BLaER1 treated with 17β-estradiol and CSF1 and Interleukin-3, amounts not matched to agents 10 nM and 100 nM (cell line): ENCODE measurements at regions not wholly inside any gene's neighbourhood (a gene's known extent, or its start where the extent isn't known, plus 50 kb on each side); places are given as distances from the start of the nearest gene placed in this dataset.

ENCODE experiments used
- H3K27ac ChIP-seq, 11 experiments: shearing (Covaris generic); formaldehyde crosslinking; 2 replicates each; pipeline ENCODE4 v1.8.1; 2022
- H3K27me3 ChIP-seq, 11 experiments: shearing (Covaris generic); formaldehyde crosslinking; 2 replicates each; pipeline ENCODE4 v1.8.1; 2022
- H3K36me3 ChIP-seq, 11 experiments: shearing (Covaris generic); formaldehyde crosslinking; 2 replicates each; pipeline ENCODE4 v1.8.1; 2022
- H3K4me1 ChIP-seq, 10 experiments: shearing (Covaris generic); formaldehyde crosslinking; 2 replicates each; pipeline ENCODE4 v1.8.1; 2022
- H3K4me2 ChIP-seq, 11 experiments: shearing (Covaris generic); formaldehyde crosslinking; 2 replicates each; pipeline ENCODE4 v1.8.1; 2022
- H3K4me3 ChIP-seq, 10 experiments: shearing (Covaris generic); formaldehyde crosslinking; 2 replicates each; pipeline ENCODE4 v1.8.1; 2022
- H3K9ac ChIP-seq, 11 experiments: shearing (Covaris generic); formaldehyde crosslinking; 2 replicates each; pipeline ENCODE4 v1.8.1; 2022
- H3K9me3 ChIP-seq, 11 experiments: shearing (Covaris generic); formaldehyde crosslinking; replicated peaks in 1 of 11; 2 replicates each; pipeline ENCODE4 v1.8.1; 2022
- H4K20me1 ChIP-seq, 11 experiments: shearing (Covaris generic); formaldehyde crosslinking; 2 replicates each; pipeline ENCODE4 v1.8.1; 2022
- Cebpa-rat ChIP-seq, 11 experiments: shearing (Covaris generic); IDR thresholded peaks; 2 replicates each; pipeline ENCODE4 v1.8.1; 2022

GRCh38 chr1:55337801-55338447 is 122.8 kb upstream of the USP24 start:
- H3K4me2 ChIP-seq: peak overlapping the region in 6 of 11 experiments; percentile 23 to 59 (median 43); a peak in 9 of 22 replicates

GRCh38 chr1:55334797-55335196 is 119.6 kb upstream of the USP24 start:
- H3K36me3 ChIP-seq: no peaks in the 10 kb centered on the region
- no peaks in the 10 kb centered on the region for H3K27me3 ChIP-seq
- peaks cover 13 to 25% (median 17%) of the 10 kb centered on the region in 10 experiments; a peak in 18 of 20 replicates for H3K4me1 ChIP-seq
- H3K4me2 ChIP-seq: peak overlapping the region in 4 of 11 experiments; percentile 14 to 54 (median 46); a peak in 3 of 22 replicates
- H3K4me3 ChIP-seq: no peak overlapping the region
- H3K9me3 ChIP-seq: peaks cover 0 to 2% (median 0%) of the 10 kb centered on the region in 11 experiments; a peak in 1 of 22 replicates
- no peak overlapping the region for H3K9ac ChIP-seq
- TF ChIP-seq Cebpa-rat (IDR thresholded peaks at IDR 0.05): no peak
- H4K20me1 ChIP-seq: no peaks in the 10 kb centered on the region
- H3K27ac ChIP-seq: no peak overlapping the region

More at GRCh38 chr1:55337801-55338447, 122.8 kb upstream of the USP24 start:
- Histone ChIP-seq H3K27me3 (no peaks in the 10 kb centered on the region), H3K4me3 (no peak overlapping the region), H3K36me3 (no peaks in the 10 kb centered on the region), H3K9ac (0 out of 22 replicates have a peak overlapping the region, but pooled peaks of 1 of the 11 experiments have one; percentile 18), H3K4me1 (peaks cover 12 to 24% (median 17%) of the 10 kb centered on the region in 10 experiments; a peak in 17 of 20 replicates), H4K20me1 (no peaks in the 10 kb centered on the region), H3K9me3 (peaks cover 0 to 8% (median 0%) of the 10 kb centered on the region in 11 experiments; a peak in 4 of 22 replicates), H3K27ac (no peak overlapping the region)
- no peak for TF ChIP-seq Cebpa-rat (IDR thresholded peaks at IDR 0.05)

GRCh38 chr1:55334160-55334559 is 119.0 kb upstream of the USP24 start:
- Histone ChIP-seq H3K27me3 (no peaks in the 10 kb centered on the region), H3K4me1 (peaks cover 14 to 30% (median 18%) of the 10 kb centered on the region in 10 experiments; a peak in 18 of 20 replicates), H3K4me3 (no peak overlapping the region), H3K9me3 (no peaks in the 10 kb centered on the region), H4K20me1 (no peaks in the 10 kb centered on the region), H3K9ac (no peak overlapping the region), H3K4me2 (peak overlapping the region in 9 of 11 experiments; percentile 13 to 54 (median 25); a peak in 13 of 22 replicates), H3K27ac (0 out of 22 replicates have a peak overlapping the region, but pooled peaks of 1 of the 11 experiments have one; percentile 21), H3K36me3 (no peaks in the 10 kb centered on the region)
- no peak for TF ChIP-seq Cebpa-rat (IDR thresholded peaks at IDR 0.05)

- Histone ChIP-seq H3K4me2 (peak overlapping the region in 7 of 11 experiments; percentile 14 to 54 (median 40); a peak in 10 of 22 replicates), H3K9ac (no peak overlapping the region), H4K20me1 (no peaks in the 10 kb centered on the region), H3K4me1 (peaks cover 14 to 30% (median 18%) of the 10 kb centered on the region in 10 experiments; a peak in 18 of 20 replicates), H3K27me3 (no peaks in the 10 kb centered on the region), H3K4me3 (no peak overlapping the region), H3K9me3 (no peaks in the 10 kb centered on the region), H3K36me3 (no peaks in the 10 kb centered on the region), H3K27ac (no peak overlapping the region)
- TF ChIP-seq Cebpa-rat (IDR thresholded peaks at IDR 0.05): no peak
Measured at GRCh38 chr1:55333461-55333860, 118.3 kb upstream of the USP24 start.

- Histone ChIP-seq H3K9ac (no peak overlapping the region), H3K4me1 (peaks cover 10 to 25% (median 17%) of the 10 kb centered on the region in 10 experiments; a peak in 15 of 20 replicates), H3K27ac (no peak overlapping the region), H3K9me3 (no peaks in the 10 kb centered on the region), H3K4me3 (no peak overlapping the region), H3K27me3 (no peaks in the 10 kb centered on the region), H4K20me1 (no peaks in the 10 kb centered on the region), H3K36me3 (no peaks in the 10 kb centered on the region), H3K4me2 (no peak overlapping the region)
- TF ChIP-seq Cebpa-rat (IDR thresholded peaks at IDR 0.05): no peak
Measured at GRCh38 chr1:55331351-55331750, 116.2 kb upstream of the USP24 start.

GRCh38 chr1:55329808-55330432 is 114.8 kb upstream of the USP24 start:
- H3K4me1 ChIP-seq: peaks cover 10 to 25% (median 17%) of the 10 kb centered on the region in 10 experiments; a peak in 15 of 20 replicates
- no peaks in the 10 kb centered on the region for H3K27me3 ChIP-seq
- H3K4me3 ChIP-seq: no peak overlapping the region
- no peak for TF ChIP-seq Cebpa-rat (IDR thresholded peaks at IDR 0.05)
- H3K27ac ChIP-seq: no peak overlapping the region
- H4K20me1 ChIP-seq: no peaks in the 10 kb centered on the region
- H3K9me3 ChIP-seq: no peaks in the 10 kb centered on the region
- peak overlapping the region in 1 of 11 experiments; percentile 19; a peak in 1 of 22 replicates for H3K4me2 ChIP-seq
- H3K36me3 ChIP-seq: no peaks in the 10 kb centered on the region
- H3K9ac ChIP-seq: no peak overlapping the region

- no peaks in the 10 kb centered on the region for H3K27me3 ChIP-seq
- H3K9ac ChIP-seq: no peak overlapping the region
- H3K9me3 ChIP-seq: no peaks in the 10 kb centered on the region
- H3K36me3 ChIP-seq: no peaks in the 10 kb centered on the region
- H3K4me3 ChIP-seq: no peak overlapping the region
- H3K4me2 ChIP-seq: no peak overlapping the region
- no peaks in the 10 kb centered on the region for H4K20me1 ChIP-seq
- peaks cover 7 to 17% (median 11%) of the 10 kb centered on the region in 10 experiments; a peak in 15 of 20 replicates for H3K4me1 ChIP-seq
- H3K27ac ChIP-seq: no peak overlapping the region
- no peak for TF ChIP-seq Cebpa-rat (IDR thresholded peaks at IDR 0.05)
Measured at GRCh38 chr1:55329091-55329490, 113.9 kb upstream of the USP24 start.

GRCh38 chr1:55326496-55327243 is 111.5 kb upstream of the USP24 start:
- Histone ChIP-seq H3K9ac (no peak overlapping the region), H4K20me1 (no peaks in the 10 kb centered on the region), H3K9me3 (no peaks in the 10 kb centered on the region), H3K4me2 (no peak overlapping the region), H3K4me1 (peaks cover 0 to 9% (median 2%) of the 10 kb centered on the region in 10 experiments; a peak in 5 of 20 replicates), H3K4me3 (no peak overlapping the region), H3K27ac (no peak overlapping the region), H3K36me3 (no peaks in the 10 kb centered on the region), H3K27me3 (no peaks in the 10 kb centered on the region)
- no peak for TF ChIP-seq Cebpa-rat (IDR thresholded peaks at IDR 0.05)

- Histone ChIP-seq H3K27me3 (no peaks in the 10 kb centered on the region; a peak in 1 of 22 replicates), H3K9me3 (no peaks in the 10 kb centered on the region), H3K9ac (no peak overlapping the region), H3K4me2 (no peak overlapping the region), H3K4me1 (peaks cover 0 to 6% (median under 1%) of the 10 kb centered on the region in 10 experiments; a peak in 10 of 20 replicates), H3K36me3 (no peaks in the 10 kb centered on the region), H3K27ac (no peak overlapping the region), H3K4me3 (no peak overlapping the region), H4K20me1 (no peaks in the 10 kb centered on the region)
- TF ChIP-seq Cebpa-rat (IDR thresholded peaks at IDR 0.05): no peak
Measured at GRCh38 chr1:55323760-55324159, 108.6 kb upstream of the USP24 start.
